ENCODE measurements at regions not wholly inside any gene's neighbourhood (a gene's known extent, or its start where the extent isn't known, plus 50 kb on each side); places are given as distances from the start of the nearest gene placed in this dataset.

DNA sequence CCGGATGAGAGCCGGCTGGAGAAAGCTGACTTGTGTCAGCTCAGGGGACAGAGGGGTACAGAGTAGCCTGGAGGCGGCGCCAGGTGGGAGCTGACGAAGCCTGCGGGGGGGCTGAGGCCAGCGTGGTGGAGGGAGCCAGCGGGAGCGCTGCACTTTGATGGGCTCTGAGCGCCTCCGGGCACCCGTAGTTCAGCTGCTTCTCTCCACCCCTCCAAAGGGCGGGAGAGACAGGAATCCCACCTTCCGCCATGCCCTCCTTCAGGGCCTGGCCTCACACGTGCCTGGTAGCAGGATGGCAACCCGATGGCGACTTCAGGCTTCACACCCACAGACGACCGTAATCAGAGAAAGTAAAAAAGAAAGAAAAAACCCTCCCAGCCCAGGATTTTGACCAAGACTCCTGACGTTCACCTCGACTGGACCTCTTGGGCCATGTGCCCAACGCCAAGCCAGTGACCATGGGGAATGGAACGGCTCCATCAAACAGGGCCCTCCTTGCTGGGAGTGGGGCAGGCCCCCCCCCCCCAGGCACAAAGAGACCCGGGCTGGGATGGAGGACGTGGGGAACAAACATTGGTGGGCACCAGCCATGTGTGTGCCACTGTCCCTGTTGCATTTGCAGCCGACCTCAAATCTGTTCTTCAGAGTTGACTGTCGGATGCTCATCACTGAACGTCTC, 60.7 kb upstream of the ASAP2 start:
- no peak overlapping the region for H2AFZ ChIP-seq (ENCODE audit: low read length)
- no peaks in the 10 kb centered on the region for H3F3A ChIP-seq (ENCODE audit: low read depth)
- no peaks in the 10 kb centered on the region for H3K79me2 ChIP-seq (ENCODE audit: insufficient read depth, low read length)
- H3K36me3 ChIP-seq (ENCODE audit: insufficient read depth, low read length), result no peaks in the 10 kb centered on the region
- H3K4me3 ChIP-seq (ENCODE audit: low read length, poor library complexity, severe bottlenecking), result no peak overlapping the region
- TF ChIP-seq, protein P1, sequence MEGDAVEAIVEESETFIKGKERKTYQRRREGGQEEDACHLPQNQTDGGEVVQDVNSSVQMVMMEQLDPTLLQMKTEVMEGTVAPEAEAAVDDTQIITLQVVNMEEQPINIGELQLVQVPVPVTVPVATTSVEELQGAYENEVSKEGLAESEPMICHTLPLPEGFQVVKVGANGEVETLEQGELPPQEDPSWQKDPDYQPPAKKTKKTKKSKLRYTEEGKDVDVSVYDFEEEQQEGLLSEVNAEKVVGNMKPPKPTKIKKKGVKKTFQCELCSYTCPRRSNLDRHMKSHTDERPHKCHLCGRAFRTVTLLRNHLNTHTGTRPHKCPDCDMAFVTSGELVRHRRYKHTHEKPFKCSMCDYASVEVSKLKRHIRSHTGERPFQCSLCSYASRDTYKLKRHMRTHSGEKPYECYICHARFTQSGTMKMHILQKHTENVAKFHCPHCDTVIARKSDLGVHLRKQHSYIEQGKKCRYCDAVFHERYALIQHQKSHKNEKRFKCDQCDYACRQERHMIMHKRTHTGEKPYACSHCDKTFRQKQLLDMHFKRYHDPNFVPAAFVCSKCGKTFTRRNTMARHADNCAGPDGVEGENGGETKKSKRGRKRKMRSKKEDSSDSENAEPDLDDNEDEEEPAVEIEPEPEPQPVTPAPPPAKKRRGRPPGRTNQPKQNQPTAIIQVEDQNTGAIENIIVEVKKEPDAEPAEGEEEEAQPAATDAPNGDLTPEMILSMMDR (conservative IDR thresholded peaks at IDR 0.05; ENCODE audit: low read length), result no peak
- no peak for TF ChIP-seq EZH2phosphoT487 (IDR thresholded peaks at IDR 0.05; ENCODE audit: borderline replicate concordance)
- H3K9me2 ChIP-seq (replicated peaks; ENCODE audit: low read depth, low read length), result no peaks in the 10 kb centered on the region
- no peaks in the 10 kb centered on the region for H3K9me3 ChIP-seq (ENCODE audit: insufficient read depth, low read depth, low read length)
- no peaks in the 10 kb centered on the region for H3K27me3 ChIP-seq (ENCODE audit: insufficient read depth, low read length, poor library complexity, severe bottlenecking)
- H3K4me1 ChIP-seq (ENCODE audit: insufficient read depth, low read length, poor library complexity, severe bottlenecking), result no peaks in the 10 kb centered on the region
- H3K9ac ChIP-seq (ENCODE audit: low read depth, low read length, poor library complexity, severe bottlenecking), result no peak overlapping the region
- no peaks in the 10 kb centered on the region for H4K20me1 ChIP-seq (ENCODE audit: insufficient read depth, low read length, poor library complexity, severe bottlenecking)
- no peak overlapping the region for H3K4me2 ChIP-seq (ENCODE audit: low read depth, low read length, poor library complexity, severe bottlenecking)

DNA sequence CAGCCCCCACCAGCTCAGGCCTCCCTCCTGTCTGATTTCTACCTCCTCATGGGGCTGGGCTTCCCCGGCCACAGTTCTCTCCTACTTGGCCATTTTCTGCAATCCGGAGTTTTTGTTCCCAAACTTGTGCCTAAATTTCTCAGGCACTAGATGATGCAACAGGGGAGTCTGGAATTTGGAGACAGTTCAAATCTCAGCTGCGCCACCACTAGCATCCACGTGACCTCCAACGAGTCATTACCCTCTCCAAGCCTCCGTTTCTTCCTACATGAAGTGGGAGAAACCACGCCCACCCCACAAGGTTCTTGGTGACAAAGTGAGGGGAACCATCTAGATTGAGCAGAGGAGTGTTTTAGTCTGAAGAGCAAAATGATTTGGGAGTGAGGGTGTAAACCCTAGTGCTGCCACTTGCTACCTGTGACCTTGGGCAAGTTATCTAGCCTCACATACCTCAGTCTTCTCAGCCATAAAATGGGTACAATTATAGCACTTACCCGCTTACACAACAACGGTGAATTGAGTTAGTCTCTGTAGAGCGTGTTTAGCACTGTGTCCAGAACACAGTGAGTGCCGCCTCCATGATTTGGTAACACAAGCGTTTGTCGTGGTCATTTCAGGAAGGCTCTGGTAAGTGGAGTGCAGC, 61.4 kb upstream of the ASAP2 start:
- Histone ChIP-seq H2AFZ (ENCODE audit: low read length) (no peak overlapping the region), H4K20me1 (ENCODE audit: insufficient read depth, low read length, poor library complexity, severe bottlenecking) (no peaks in the 10 kb centered on the region), H3K9me2 (replicated peaks; ENCODE audit: low read depth, low read length) (no peaks in the 10 kb centered on the region), H3K9ac (ENCODE audit: low read depth, low read length, poor library complexity, severe bottlenecking) (no peak overlapping the region), H3K27me3 (ENCODE audit: insufficient read depth, low read length, poor library complexity, severe bottlenecking) (no peaks in the 10 kb centered on the region), H3K9me3 (ENCODE audit: insufficient read depth, low read depth, low read length) (no peaks in the 10 kb centered on the region), H3K79me2 (ENCODE audit: insufficient read depth, low read length) (no peaks in the 10 kb centered on the region), H3K36me3 (ENCODE audit: insufficient read depth, low read length) (no peaks in the 10 kb centered on the region), H3K4me1 (ENCODE audit: insufficient read depth, low read length, poor library complexity, severe bottlenecking) (peaks cover 5% of the 10 kb centered on the region), H3K4me2 (ENCODE audit: low read depth, low read length, poor library complexity, severe bottlenecking) (no peak overlapping the region), H3F3A (ENCODE audit: low read depth) (no peaks in the 10 kb centered on the region), H3K4me3 (ENCODE audit: low read length, poor library complexity, severe bottlenecking) (no peak overlapping the region)
- TF ChIP-seq, protein P1 (conservative IDR thresholded peaks at IDR 0.05; ENCODE audit: low read length), result no peak
- no peak for TF ChIP-seq EZH2phosphoT487 (IDR thresholded peaks at IDR 0.05; ENCODE audit: borderline replicate concordance)

DNA sequence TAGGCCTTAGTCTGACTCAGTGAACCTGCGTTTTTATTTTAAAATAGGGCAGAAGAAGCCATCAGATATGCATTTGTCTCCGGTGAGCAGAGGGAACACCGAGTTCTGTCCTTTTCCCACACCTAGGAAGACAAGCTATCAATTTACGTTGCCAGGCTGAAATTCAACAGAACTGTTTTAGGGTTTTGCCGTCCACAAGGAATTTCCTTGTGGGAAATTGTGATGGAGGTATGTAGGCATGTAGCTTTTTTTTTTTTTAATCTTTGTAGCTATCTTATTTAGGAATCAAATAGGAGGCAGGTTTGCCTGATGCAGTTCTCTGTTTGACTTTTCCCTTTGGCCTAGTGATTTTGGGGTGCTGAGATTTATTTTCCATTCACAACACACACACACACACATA, 62.0 kb upstream of the ASAP2 start:
- no peaks in the 10 kb centered on the region for H3K9me2 ChIP-seq (replicated peaks; ENCODE audit: low read depth, low read length)
- H3K4me2 ChIP-seq (ENCODE audit: low read depth, low read length, poor library complexity, severe bottlenecking), result no peak overlapping the region
- no peak overlapping the region for H3K9ac ChIP-seq (ENCODE audit: low read depth, low read length, poor library complexity, severe bottlenecking)
- peaks cover 5% of the 10 kb centered on the region for H3K4me1 ChIP-seq (ENCODE audit: insufficient read depth, low read length, poor library complexity, severe bottlenecking)
- H3K27me3 ChIP-seq (ENCODE audit: insufficient read depth, low read length, poor library complexity, severe bottlenecking), result no peaks in the 10 kb centered on the region
- no peaks in the 10 kb centered on the region for H3K79me2 ChIP-seq (ENCODE audit: insufficient read depth, low read length)
- H3K36me3 ChIP-seq (ENCODE audit: insufficient read depth, low read length), result no peaks in the 10 kb centered on the region
- H3K4me3 ChIP-seq (ENCODE audit: low read length, poor library complexity, severe bottlenecking), result no peak overlapping the region
- no peaks in the 10 kb centered on the region for H3F3A ChIP-seq (ENCODE audit: low read depth)
- TF ChIP-seq, protein P1 (conservative IDR thresholded peaks at IDR 0.05; ENCODE audit: low read length), result no peak
- TF ChIP-seq EZH2phosphoT487 (IDR thresholded peaks at IDR 0.05; ENCODE audit: borderline replicate concordance), result no peak
- H4K20me1 ChIP-seq (ENCODE audit: insufficient read depth, low read length, poor library complexity, severe bottlenecking), result no peaks in the 10 kb centered on the region
- H3K9me3 ChIP-seq (ENCODE audit: insufficient read depth, low read depth, low read length), result no peaks in the 10 kb centered on the region
- H2AFZ ChIP-seq (ENCODE audit: low read length), result no peak overlapping the region
